ENCODE measurements at regions not wholly inside any gene's neighbourhood (a gene's known extent, or its start where the extent isn't known, plus 50 kb on each side); places are given as distances from the start of the nearest gene placed in this dataset.

GRCh38 chr7:13037216-13037615 is 349.8 kb downstream of the ARL4A start:
- TF ChIP-seq EZH2phosphoT487 (IDR thresholded peaks at IDR 0.05; ENCODE audit: low read depth): no peak
- TF ChIP-seq CTCF (IDR thresholded peaks at IDR 0.05; ENCODE audit: low read depth, low read length): no peak

Measured in OCI-LY3 (cell line).